PC-9 (cell line): ENCODE measurements at regions not wholly inside any gene's neighbourhood (a gene's known extent, or its start where the extent isn't known, plus 50 kb on each side); places are given as distances from the start of the nearest gene placed in this dataset.

ENCODE experiments used
- CTCF ChIP-seq: fragments of 200-600 bp; sonication (generic); conservative IDR thresholded peaks from 2 replicates; pipeline ENCODE4 v1.6.1; 2017; ENCODE audit warnings: mixed run types, antibody characterized with exemption, mild to moderate bottlenecking, moderate library complexity
- EZH2 ChIP-seq: fragments of 200-600 bp; sonication (generic); IDR thresholded peaks from 2 replicates; pipeline ENCODE4 v1.8.0; 2017; ENCODE audit warnings: antibody characterized with exemption, low read depth

- TF ChIP-seq CTCF (no peak), EZH2 (no peak)
Measured at GRCh38 chr2:16072638-16073290, 132.4 kb downstream of the MYCN start.
